Astrocyte (in vitro differentiated cells and primary cell): ENCODE measurements at regions not wholly inside any gene's neighbourhood (a gene's known extent, or its start where the extent isn't known, plus 50 kb on each side); places are given as distances from the start of the nearest gene placed in this dataset.

Experiments used
- CTCF ChIP-seq: IDR thresholded peaks from 2 replicates; pipeline ENCODE4 v1.5.1; 2011; ENCODE audit warnings: low read depth, mild to moderate bottlenecking, inconsistent platforms, low read length, moderate library complexity; ENCODE audit not compliant: insufficient read depth
- EZH2 ChIP-seq: IDR thresholded peaks from 2 replicates; pipeline ENCODE4 v1.6.1; 2012; ENCODE audit warnings: mild to moderate bottlenecking, low read length, inconsistent platforms; ENCODE audit not compliant: insufficient read depth

GRCh38 chr10:105540381-105540780, 899.3 kb downstream of the SORCS3 start:
- no peak for TF ChIP-seq EZH2
- TF ChIP-seq CTCF = no peak
